ENCODE measurements at regions not wholly inside any gene's neighbourhood (a gene's known extent, or its start where the extent isn't known, plus 50 kb on each side); places are given as distances from the start of the nearest gene placed in this dataset.

DNA sequence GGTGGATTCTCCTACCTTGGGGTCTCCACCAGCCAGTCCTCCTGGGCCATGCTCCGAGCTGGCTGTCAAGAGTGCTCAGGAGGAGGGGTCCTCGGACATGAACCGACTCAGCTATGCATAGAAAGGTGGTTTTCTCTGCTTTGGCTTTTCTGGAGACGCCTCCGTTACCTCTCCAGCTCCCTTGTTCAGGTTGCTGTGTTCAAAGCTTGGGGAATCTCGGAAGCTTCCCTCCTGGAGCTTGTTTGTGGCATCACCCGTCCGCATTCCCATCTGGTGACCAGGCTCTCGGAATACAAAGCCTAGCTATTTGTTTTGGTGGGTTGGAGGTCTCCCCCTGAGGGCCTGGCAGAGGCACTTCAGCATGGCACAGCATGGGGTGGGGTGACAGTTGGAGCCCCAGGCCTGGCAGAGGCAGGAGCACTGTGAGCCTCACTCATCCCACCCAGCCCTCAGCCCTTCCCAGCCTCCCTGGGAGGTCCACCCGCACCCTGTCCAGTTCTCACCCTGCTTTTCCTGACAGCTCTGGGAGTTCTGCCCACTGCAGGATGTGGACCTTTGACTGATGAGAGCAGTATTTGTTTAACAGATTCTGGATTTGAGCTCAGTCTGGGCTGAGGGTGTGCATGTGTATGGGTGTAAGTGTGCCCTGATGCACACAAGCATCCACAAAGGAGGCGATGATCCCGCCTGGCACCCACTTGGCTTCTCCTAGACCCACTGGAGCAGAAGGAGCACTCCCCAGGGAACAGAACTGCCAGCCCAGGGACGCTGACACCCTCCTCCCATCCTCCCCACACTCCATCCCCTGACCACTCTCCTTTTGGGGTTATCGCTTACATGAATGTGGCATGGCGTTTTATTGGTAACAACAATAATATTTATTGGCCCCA lies 107.3 kb upstream of the HS6ST1 start:
- Histone ChIP-seq H3K4me1 (ENCODE audit: control insufficient read depth, insufficient read depth, low read length) (peaks cover 14% of the 10 kb centered on the region), H3K27ac (ENCODE audit: insufficient read depth, low read depth, low read length, poor library complexity, severe bottlenecking) (no peak overlapping the region), H3K9me3 (ENCODE audit: control insufficient read depth, low read length) (peaks cover 2% of the 10 kb centered on the region), H3K36me3 (ENCODE audit: control insufficient read depth, insufficient read depth, low read length) (no peaks in the 10 kb centered on the region), H3K27me3 (ENCODE audit: control insufficient read depth, insufficient read depth, low read length, poor library complexity, severe bottlenecking) (no peaks in the 10 kb centered on the region), H3K4me3 (ENCODE audit: insufficient read depth, low read depth, low read length) (no peak overlapping the region)
- WGBS, 2 experiments = 87 to 90% methylated on average over 15 of the region's 15 CpGs

DNA sequence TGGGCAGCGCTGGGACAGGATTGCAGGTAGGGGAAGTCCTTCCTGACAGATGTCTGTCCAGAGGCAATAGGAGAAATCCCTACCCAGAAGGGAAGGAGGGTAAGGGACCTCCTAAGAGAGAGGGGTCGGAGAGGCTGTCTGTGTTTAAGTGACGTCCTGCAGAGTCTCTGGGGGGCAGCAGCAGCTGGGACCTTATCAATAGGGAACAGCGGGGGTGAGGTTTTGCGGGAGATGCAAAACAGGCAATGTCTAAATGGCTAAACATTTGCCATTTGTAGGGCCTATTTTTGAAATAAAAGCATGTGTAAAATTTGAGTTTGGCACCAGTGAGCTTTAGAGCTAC lies 108.7 kb upstream of the HS6ST1 start:
- 49 to 52% methylated on average over 5 of the region's 5 CpGs for WGBS, 2 experiments
- no peak overlapping the region for H3K27ac ChIP-seq (ENCODE audit: insufficient read depth, low read depth, low read length, poor library complexity, severe bottlenecking)
- peaks cover 2% of the 10 kb centered on the region for H3K9me3 ChIP-seq (ENCODE audit: control insufficient read depth, low read length)
- no peaks in the 10 kb centered on the region for H3K27me3 ChIP-seq (ENCODE audit: control insufficient read depth, insufficient read depth, low read length, poor library complexity, severe bottlenecking)
- no peaks in the 10 kb centered on the region for H3K36me3 ChIP-seq (ENCODE audit: control insufficient read depth, insufficient read depth, low read length)
- H3K4me3 ChIP-seq (ENCODE audit: insufficient read depth, low read depth, low read length) = no peak overlapping the region
- H3K4me1 ChIP-seq (ENCODE audit: control insufficient read depth, insufficient read depth, low read length) = peaks cover 14% of the 10 kb centered on the region

DNA sequence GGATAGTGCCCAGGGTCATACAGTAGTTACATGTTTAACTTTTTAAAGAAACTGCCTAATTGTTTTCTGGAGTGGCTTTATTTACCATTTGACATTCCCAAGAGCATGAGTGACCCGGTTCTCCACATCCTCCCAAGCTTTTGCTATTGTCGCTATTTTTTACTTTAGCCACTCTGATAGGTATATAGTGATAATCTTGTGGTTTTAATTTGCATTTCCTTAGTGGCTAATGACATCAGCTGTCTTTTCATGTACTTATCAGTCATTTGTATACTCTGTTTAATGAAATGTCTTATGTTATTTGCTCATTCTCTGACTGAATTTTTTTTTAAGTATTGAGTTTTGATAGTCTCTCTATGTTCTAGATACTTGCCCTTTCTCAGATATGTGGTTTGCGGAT lies 109.7 kb upstream of the HS6ST1 start:
- 98 to 100% methylated on average over 3 of the region's 3 CpGs for WGBS, 2 experiments
- Histone ChIP-seq H3K27ac (ENCODE audit: insufficient read depth, low read depth, low read length, poor library complexity, severe bottlenecking) (no peak overlapping the region), H3K36me3 (ENCODE audit: control insufficient read depth, insufficient read depth, low read length) (no peaks in the 10 kb centered on the region), H3K9me3 (ENCODE audit: control insufficient read depth, low read length) (peaks cover 2% of the 10 kb centered on the region), H3K27me3 (ENCODE audit: control insufficient read depth, insufficient read depth, low read length, poor library complexity, severe bottlenecking) (no peaks in the 10 kb centered on the region), H3K4me3 (ENCODE audit: insufficient read depth, low read depth, low read length) (no peak overlapping the region), H3K4me1 (ENCODE audit: control insufficient read depth, insufficient read depth, low read length) (peaks cover 14% of the 10 kb centered on the region)

DNA sequence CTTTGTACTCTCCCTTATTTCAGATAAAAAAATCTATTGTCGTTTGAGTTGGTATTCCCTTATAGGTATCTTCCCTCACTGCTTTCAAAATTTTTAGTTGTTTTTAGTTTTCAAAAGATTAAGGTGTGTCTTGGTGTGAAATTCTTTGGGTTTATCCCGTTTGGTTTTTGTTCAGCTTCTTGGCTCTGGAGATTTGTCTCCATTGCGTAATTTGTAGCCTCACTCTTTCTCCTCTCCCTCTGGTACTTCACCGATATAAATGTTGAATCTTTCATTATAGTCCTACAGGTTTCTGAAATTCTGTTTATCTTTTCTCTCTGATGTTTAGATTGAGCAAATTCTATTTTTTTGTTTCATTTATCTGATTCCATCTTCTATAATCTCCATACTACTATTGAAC lies 113.8 kb upstream of the HS6ST1 start:
- Histone ChIP-seq H3K4me1 (ENCODE audit: control insufficient read depth, insufficient read depth, low read length) (no peaks in the 10 kb centered on the region), H3K4me3 (ENCODE audit: insufficient read depth, low read depth, low read length) (no peak overlapping the region), H3K36me3 (ENCODE audit: control insufficient read depth, insufficient read depth, low read length) (no peaks in the 10 kb centered on the region), H3K27me3 (ENCODE audit: control insufficient read depth, insufficient read depth, low read length, poor library complexity, severe bottlenecking) (no peaks in the 10 kb centered on the region), H3K9me3 (ENCODE audit: control insufficient read depth, low read length) (peaks cover 2% of the 10 kb centered on the region), H3K27ac (ENCODE audit: insufficient read depth, low read depth, low read length, poor library complexity, severe bottlenecking) (no peak overlapping the region)
- 88 to 100% methylated on average over 3 to 4 of the region's 4 CpGs for WGBS, 2 experiments

DNA sequence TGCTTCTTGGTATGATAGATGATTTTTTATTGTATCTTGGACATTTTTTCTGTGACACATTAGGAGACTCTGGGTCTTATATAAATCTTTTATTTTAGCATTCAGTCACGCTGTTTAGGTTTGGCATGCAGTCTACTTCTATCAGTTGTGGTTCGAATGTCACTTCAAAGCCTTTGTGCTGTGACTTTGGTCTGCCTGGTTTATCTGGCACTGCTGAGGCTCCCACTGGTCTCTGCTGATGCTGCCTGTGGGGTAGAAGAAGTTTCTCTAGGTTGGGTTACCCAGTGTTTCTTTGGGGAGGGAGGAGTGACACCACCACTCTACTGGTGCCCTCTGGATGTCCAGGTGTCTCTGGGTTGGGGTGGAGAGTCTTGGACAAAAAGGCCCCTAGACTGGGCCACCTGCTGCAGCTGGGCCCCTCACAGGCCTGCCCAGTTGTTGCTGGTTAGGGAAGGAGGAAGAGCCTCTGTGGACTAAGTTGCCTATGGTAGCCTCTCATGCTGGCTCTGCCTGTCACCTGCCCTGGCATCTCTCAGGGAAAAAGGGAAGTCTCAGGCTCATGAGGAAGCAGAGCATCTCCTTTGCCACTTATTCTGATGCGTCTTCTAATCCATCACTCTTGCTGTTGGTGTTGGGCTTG lies 115.4 kb upstream of the HS6ST1 start:
- no peaks in the 10 kb centered on the region for H3K36me3 ChIP-seq (ENCODE audit: control insufficient read depth, insufficient read depth, low read length)
- no peak overlapping the region for H3K4me3 ChIP-seq (ENCODE audit: insufficient read depth, low read depth, low read length)
- H3K27ac ChIP-seq (ENCODE audit: insufficient read depth, low read depth, low read length, poor library complexity, severe bottlenecking) = no peak overlapping the region
- H3K27me3 ChIP-seq (ENCODE audit: control insufficient read depth, insufficient read depth, low read length, poor library complexity, severe bottlenecking) = no peaks in the 10 kb centered on the region
- H3K4me1 ChIP-seq (ENCODE audit: control insufficient read depth, insufficient read depth, low read length) = no peaks in the 10 kb centered on the region
- WGBS, 2 experiments = 93 to 99% methylated on average over 3 of the region's 3 CpGs
- no peaks in the 10 kb centered on the region for H3K9me3 ChIP-seq (ENCODE audit: control insufficient read depth, low read length)

DNA sequence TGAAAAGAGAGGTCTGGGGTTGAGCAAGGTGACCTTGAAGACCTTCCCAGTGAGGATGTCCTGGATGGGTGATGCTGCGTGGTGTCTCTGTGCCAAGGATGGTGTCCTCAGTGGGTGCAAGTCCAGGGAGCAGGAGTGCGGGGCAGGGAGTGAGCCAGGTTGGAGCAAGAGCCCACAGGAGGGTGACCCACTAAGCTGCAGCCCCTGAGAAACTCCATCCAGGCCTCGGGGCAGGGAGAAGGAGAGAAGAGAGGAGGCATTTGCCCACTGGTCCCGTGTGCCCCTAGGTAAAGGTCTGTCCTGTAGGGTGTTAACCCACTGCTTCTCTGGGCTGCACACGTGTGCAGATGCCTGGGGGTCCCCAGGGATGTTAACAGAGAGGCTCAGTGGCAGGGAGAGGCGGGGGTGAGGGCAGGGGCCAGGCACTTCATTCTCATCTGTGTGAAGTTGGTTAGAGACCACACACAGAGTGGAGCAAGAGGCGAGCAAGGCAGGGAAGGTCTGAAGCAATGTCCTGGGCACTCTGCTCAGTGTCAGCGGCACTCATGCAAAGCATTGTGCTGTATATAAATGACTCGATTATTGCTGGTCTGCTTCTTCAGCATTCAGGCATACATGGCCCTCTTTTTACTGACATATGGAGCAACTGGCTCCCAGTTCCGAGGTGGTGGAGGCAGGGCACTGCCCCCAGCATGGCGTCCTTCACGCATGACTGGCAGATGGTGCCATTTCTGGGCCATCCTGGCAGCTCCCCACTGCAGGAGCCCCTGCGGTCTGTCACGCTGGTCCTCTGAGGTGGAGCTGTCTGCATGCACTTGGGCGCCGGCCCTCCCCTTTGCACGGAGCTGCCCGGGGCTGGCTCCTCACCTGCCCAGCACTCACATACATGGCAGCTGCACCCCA lies 117.2 kb upstream of the HS6ST1 start:
- 88 to 90% methylated on average over 18 of the region's 18 CpGs for WGBS, 2 experiments
- Histone ChIP-seq H3K27me3 (ENCODE audit: control insufficient read depth, insufficient read depth, low read length, poor library complexity, severe bottlenecking) (no peaks in the 10 kb centered on the region), H3K9me3 (ENCODE audit: control insufficient read depth, low read length) (no peaks in the 10 kb centered on the region), H3K27ac (ENCODE audit: insufficient read depth, low read depth, low read length, poor library complexity, severe bottlenecking) (no peak overlapping the region), H3K36me3 (ENCODE audit: control insufficient read depth, insufficient read depth, low read length) (no peaks in the 10 kb centered on the region), H3K4me1 (ENCODE audit: control insufficient read depth, insufficient read depth, low read length) (no peaks in the 10 kb centered on the region), H3K4me3 (ENCODE audit: insufficient read depth, low read depth, low read length) (no peak overlapping the region)

DNA sequence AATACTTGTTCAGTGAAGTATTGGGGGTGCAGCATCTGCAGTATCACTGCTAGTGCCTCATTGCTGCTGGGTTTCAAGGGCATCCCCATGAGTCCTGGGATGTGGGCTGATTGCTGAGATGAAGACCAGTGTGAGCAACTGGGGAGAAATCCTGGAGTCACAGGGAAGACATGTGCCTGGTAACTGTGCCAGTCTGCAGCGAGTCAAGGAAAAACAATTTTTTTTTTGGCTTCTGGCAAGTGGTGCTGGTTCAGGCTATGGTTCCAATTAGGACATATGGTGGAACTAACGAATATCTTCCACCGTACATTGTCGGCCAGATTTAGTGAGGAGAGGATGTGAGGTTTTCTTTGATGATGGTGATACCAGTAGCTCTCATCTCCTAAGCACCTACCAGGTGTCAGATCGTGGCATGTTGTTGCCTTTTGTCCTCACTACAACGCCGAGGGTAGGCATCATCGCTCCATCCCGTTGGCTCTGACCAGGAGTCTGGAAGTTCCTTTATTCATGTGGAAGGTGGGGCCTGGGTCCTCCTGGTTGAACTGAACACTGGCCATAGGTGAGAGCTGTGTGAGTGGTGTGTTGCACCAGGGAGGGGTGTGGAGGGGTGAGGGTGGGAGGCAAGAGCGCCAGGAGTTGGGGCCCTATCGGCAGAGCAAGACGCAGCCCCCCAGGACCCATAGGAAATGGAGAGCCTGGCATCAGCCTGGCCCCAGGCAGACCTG lies 118.0 kb upstream of the HS6ST1 start:
- no peaks in the 10 kb centered on the region for H3K4me1 ChIP-seq (ENCODE audit: control insufficient read depth, insufficient read depth, low read length)
- H3K36me3 ChIP-seq (ENCODE audit: control insufficient read depth, insufficient read depth, low read length) = no peaks in the 10 kb centered on the region
- no peak overlapping the region for H3K4me3 ChIP-seq (ENCODE audit: insufficient read depth, low read depth, low read length)
- WGBS, 2 experiments = 94 to 95% methylated on average over 12 of the region's 12 CpGs
- no peaks in the 10 kb centered on the region for H3K27me3 ChIP-seq (ENCODE audit: control insufficient read depth, insufficient read depth, low read length, poor library complexity, severe bottlenecking)
- H3K9me3 ChIP-seq (ENCODE audit: control insufficient read depth, low read length) = no peaks in the 10 kb centered on the region
- no peak overlapping the region for H3K27ac ChIP-seq (ENCODE audit: insufficient read depth, low read depth, low read length, poor library complexity, severe bottlenecking)

DNA sequence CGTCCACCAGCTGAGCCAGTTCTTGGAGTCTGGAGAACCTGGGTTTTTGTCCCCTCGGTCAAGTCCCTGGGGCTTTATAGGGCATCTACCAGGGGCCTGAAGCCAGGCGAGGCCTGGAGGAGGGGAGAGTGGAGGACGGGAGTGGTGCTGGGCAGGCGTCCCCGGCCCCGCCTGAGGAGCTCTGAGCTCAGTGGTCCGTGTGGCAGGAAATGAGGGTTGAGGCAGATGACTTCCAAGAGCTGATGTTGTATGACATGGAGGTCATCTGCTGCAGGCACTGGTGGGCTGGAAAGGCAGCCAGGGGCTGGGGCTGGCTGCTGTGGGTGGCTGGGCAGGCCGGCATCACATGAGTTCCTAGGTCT lies 118.5 kb upstream of the HS6ST1 start:
- no peaks in the 10 kb centered on the region for H3K9me3 ChIP-seq (ENCODE audit: control insufficient read depth, low read length)
- no peaks in the 10 kb centered on the region for H3K36me3 ChIP-seq (ENCODE audit: control insufficient read depth, insufficient read depth, low read length)
- 93% methylated on average over 9 of the region's 9 CpGs for WGBS, 2 experiments
- H3K4me1 ChIP-seq (ENCODE audit: control insufficient read depth, insufficient read depth, low read length) = no peaks in the 10 kb centered on the region
- no peaks in the 10 kb centered on the region for H3K27me3 ChIP-seq (ENCODE audit: control insufficient read depth, insufficient read depth, low read length, poor library complexity, severe bottlenecking)
- no peak overlapping the region for H3K27ac ChIP-seq (ENCODE audit: insufficient read depth, low read depth, low read length, poor library complexity, severe bottlenecking)
- no peak overlapping the region for H3K4me3 ChIP-seq (ENCODE audit: insufficient read depth, low read depth, low read length)

DNA sequence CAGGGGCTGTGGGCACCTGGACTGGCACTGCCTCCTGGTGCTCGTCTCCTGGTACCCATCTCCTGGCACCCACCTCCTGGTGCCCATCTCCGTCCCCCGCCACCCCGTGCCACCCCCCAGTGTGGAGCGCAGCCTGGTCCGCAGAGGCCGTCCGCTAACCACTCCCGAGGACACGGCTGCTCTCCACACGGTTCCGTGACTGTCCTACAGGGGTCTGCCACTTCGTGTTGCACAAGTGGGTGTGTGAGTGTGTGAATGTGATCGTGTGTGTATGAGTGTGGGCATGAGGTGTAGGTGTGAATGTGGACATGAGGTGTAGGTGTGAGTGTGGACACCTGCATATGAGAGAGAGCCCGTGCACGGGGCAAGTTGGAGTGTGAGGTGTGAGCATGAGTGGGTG lies 119.4 kb upstream of the HS6ST1 start:
- Histone ChIP-seq H3K27ac (ENCODE audit: insufficient read depth, low read depth, low read length, poor library complexity, severe bottlenecking) (no peak overlapping the region), H3K4me1 (ENCODE audit: control insufficient read depth, insufficient read depth, low read length) (no peaks in the 10 kb centered on the region), H3K4me3 (ENCODE audit: insufficient read depth, low read depth, low read length) (no peak overlapping the region), H3K36me3 (ENCODE audit: control insufficient read depth, insufficient read depth, low read length) (no peaks in the 10 kb centered on the region), H3K9me3 (ENCODE audit: control insufficient read depth, low read length) (no peaks in the 10 kb centered on the region), H3K27me3 (ENCODE audit: control insufficient read depth, insufficient read depth, low read length, poor library complexity, severe bottlenecking) (no peaks in the 10 kb centered on the region)
- WGBS, 2 experiments = 96% methylated on average over 16 of the region's 16 CpGs
